Activated CD4-positive, alpha-beta T cell treated with anti-CD3 and anti-CD28 coated beads, Interleukin-2, amount 50 U/mL, for 24 hours (primary cell): ENCODE measurements at regions not wholly inside any gene's neighbourhood (a gene's known extent, or its start where the extent isn't known, plus 50 kb on each side); places are given as distances from the start of the nearest gene placed in this dataset.
"Not testable (repeated sequence)": the region's sequence is repeated elsewhere in the genome, so short reads cannot be mapped to it uniquely, and the experiment has no call there.

Experiments
- DNase-seq, 2 donors: peaks; one replicate each; pipeline ENCODE4 v3.0.0-alpha.2; 2020; ENCODE audit warnings: low read depth in 1 of 2, low spot score in 1 of 2

DNA sequence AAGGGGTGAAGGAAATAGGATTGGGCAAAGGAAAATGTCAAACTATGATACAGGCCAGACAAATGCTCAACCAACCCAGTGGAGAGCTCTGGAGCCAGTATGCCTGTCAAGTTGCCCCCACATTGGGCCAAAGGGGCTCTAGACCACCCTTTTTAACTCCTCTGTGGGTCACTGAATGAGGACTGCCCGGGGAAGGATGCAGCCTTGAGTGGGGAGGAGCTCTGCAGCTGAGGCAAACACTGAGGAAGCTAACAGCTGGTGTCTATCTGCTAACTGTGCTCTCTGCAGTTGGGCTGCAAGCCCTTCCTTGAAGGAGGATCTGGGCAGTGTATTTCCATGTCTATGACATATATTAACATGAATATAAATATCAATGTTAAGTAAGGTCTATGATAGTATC, 98.4 kb upstream of the PRSS16 start:
- no peak for DNase-seq

DNA sequence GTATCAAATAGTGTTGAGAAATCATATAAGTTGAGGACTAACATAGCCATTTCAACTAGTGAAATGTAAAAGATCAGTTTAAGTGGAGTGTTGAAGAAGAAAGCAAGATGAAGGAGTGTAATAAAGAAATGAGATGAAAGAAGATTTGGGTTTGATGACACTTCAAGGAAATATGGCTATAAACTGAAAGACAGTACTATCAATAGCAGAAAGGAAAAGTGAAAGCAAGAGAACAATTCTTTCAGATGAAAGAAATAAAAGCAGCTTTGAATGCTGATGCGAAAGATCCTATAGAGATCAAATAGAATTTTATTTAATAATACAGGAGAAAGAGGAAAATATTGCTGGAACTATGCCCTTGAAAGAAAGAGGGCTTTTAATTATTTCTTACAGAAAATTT, 92.8 kb upstream of the PRSS16 start:
- no peak for DNase-seq

DNA sequence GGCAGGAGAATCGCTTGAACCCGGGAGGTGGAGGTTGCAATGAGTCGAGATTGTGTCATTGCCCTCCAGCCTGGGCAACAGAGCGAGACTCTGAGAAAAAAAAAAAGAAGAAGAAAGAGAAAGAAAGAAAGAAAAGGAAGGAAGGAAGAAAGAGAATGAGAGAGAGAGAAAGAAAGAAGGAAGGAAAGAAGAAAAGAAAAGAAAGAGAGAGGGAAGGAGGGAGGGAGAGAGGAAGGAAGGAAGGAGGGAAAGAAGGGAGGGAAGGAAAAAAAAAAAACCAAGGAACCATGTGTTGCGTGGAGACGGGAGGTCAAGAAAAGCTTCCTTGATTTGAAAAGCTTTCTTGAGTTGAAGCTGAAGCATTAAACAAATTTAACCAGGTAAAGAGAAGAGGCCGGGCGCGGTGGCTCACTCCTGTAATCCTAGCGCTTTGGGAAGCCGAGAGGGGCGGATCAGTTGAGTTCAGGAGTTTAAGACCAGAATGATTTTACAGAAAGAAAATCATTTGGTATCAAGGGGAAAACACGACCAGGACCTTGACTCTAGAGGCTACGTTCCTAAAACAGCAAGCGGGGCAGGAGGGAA, 90.5 kb upstream of the PRSS16 start:
- DNase-seq, result no peak

GRCh38 chr6:27157459-27158315, 89.8 kb upstream of the PRSS16 start:
- peak; percentile 59 to 81 for DNase-seq

DNA sequence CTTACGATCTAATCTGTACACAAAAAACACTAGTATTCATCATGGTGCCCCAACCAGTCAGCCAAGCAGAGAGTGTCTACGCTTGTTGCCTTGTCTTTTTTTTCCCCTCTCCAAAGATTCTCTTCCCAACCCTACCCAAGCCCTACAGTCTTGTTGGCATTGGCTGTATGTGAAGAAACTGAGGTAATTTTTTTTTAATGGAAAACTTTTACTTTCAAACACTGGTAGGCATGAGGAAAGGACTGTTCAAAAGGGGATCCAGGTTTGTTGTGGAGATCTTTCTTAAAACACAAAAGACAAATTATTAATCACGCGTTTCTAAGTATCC, 89.2 kb upstream of the PRSS16 start:
- DNase-seq, result no peak

- no peak for DNase-seq
Observed at GRCh38 chr6:27159725-27160124, 87.8 kb upstream of the PRSS16 start.

DNA sequence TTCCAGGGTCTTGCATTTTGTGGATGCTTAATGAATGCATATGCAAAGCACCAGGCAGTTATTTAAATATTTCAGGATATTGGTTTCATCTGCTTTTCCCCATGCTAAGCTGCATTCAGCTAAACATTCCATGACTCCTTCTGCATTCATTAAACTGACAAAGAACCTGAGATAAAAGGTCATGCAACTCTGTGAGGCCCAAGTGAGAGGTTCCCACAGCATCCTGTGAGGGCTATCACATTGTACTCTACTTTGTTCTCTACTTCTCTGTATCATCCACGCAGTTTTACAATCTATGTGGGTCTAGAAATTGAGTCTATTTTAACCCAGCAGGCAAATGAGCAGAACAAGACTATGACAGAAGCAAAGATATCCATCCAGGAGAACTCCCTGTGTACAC, 86.4 kb upstream of the PRSS16 start:
- DNase-seq, result no peak

- DNase-seq, result no peak
Observed at GRCh38 chr6:27161603-27161945, 85.9 kb upstream of the PRSS16 start.

DNA sequence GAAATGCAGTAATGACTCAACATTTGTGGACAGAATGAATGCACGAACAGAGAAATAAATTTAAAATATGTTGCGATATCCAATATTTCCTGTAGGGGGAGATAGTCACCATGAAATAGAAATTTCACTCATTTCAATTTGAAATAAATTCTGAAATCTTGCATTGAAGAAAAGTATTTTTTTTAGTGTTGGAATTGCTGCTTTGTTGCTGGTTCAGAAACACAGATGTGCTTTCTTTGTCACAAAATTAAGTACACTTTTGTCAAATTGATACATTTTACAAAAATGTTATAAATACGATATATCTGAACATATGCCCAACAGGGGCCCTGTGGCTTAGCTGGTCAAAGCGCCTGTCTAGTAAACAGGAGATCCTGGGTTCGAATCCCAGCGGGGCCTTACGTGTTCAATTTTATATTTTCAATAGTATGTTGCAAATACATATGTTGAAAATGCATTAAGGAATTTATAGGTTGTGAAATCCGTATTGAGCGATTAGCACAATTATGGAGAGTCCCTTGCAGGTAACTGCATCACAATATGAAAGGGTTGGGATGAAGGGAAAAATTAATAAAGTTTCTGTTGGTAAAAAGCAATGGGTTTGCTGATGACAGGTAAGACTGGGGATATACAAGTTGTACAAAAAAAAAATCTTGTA, 85.4 kb upstream of the PRSS16 start:
- DNase-seq, result no peak

- no peak for DNase-seq
Observed at GRCh38 chr6:27163834-27164233, 83.7 kb upstream of the PRSS16 start.

DNA sequence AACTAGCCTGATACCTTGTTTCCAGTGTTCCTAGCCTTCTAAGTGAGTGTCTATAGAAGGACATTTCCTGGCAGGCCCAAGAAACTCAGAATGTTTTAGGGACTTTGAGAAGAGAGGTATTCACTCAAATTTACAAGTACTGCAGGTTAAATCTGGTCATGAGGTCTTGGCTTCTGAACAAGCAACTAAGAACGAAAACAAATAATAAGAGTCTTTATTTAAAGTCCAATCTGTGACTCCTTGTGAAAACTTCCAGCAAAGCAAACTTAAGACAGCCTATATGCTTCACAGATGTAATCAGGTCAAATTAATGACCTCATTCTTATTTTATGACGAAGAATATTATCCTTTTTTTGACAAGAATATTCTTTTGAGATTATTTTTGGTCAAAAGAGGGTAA, 79.4 kb upstream of the PRSS16 start:
- DNase-seq, result no peak

DNA sequence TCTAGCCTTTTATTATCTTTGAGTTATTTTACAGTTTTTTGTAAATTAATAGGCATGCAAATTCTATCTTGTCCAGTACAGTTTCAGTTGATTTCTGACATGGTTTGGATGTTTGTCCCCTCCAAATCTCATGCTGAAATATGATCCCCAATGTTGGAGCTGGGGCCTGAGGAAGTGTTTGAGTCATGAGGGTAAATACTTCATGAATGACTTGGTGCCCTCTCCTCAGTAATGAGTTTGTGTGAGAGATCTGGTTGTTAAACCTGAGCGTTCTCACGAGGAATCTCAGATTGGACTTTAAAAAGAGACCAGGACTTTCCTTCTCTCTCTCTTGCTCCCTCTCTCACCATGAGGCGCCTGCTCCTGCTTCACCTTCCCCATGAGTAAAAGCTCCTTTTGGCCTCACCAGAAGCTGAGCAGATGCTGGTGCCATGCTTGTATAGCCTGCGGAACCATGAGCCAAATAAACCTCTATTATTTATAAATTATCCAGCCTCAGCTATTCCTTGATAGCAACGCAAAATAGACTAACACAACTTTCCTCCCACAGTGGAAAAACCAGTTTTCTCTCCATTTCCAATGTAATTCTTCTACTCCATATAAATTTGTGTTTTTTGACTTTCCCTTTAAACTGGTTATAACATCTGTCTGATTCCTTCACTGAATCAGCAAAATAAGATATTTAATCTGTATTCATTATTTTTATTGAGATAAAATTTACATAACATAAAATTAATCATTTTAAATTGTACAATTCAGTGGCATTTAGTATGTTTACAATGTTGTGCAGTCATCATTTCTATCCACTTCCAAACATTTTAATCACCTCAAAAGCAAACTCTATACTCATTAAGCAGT, 78.7 kb upstream of the PRSS16 start:
- no peak for DNase-seq

GRCh38 chr6:27172524-27173231, 74.8 kb upstream of the PRSS16 start:
- DNase-seq, result not testable (repeated sequence)

- DNase-seq, result not testable (repeated sequence)
Observed at GRCh38 chr6:27173232-27173601, 74.3 kb upstream of the PRSS16 start.

GRCh38 chr6:27174958-27175357, 72.5 kb upstream of the PRSS16 start:
- no peak for DNase-seq

DNA sequence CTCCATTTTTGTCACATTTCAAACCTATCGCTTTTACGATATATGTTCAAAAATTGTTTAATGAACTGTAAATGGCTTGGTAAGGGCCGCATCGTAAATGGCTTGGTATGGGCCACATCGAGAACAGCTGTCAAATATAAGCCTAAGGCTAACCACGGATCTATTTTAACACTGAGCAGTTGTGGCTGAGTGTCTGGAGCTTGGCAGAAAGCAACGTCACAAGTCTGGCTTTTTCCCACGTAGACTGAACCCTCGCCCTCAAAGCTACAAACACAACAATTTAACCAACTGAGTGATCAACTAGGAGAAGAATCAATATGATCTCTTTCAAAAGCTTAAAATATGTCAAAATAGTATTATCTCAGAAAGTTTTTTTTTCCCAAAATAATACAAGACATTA, 71.4 kb upstream of the PRSS16 start:
- no peak for DNase-seq

DNA sequence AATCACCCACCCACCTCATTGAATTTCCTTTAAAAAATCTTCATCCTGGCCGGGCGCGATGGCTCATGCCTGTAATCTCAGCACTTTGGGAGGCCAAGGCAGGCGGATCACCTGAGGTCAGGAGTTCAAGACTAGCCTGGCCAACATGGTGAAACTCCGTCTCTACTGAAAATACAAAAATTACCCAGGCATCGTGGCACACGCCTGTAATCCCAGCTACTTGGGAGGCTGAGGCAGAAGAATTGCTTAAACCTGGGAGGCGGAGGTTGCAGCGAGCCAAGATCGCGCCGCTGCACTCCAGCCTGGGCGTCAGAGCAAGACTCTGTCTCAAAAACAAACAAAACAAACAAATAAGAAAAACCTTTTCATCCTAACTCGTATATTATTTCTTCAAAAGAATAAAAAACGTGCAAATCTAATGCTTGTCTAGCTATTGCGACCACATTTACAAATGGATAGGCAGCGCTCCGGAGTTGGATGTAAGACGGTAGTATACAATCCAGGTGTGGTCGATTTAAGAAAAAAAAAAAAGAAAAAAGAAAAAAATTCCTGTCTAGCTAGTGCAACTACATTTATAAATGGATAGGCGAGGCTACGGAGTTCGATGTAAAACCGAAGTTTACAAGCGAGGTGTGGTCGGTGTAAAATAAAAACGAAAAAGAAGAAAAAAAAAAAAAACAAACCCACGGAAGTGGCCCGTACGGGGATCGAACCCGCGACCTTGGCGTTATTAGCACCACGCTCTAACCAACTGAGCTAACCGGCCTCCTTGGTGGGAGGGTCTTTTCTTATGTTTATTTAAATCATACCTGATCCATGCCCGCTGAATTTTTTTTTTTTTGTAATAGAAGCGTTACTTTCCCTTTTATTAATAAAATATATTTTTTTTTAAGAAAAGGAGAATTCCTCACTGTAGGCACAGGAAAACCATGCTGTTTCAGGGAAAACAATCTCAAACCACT, 70.7 kb upstream of the PRSS16 start:
- DNase-seq, result peak; percentile 52 to 57

- peak; percentile 56 to 66 for DNase-seq
Observed at GRCh38 chr6:27177485-27178406, 69.8 kb upstream of the PRSS16 start.

DNA sequence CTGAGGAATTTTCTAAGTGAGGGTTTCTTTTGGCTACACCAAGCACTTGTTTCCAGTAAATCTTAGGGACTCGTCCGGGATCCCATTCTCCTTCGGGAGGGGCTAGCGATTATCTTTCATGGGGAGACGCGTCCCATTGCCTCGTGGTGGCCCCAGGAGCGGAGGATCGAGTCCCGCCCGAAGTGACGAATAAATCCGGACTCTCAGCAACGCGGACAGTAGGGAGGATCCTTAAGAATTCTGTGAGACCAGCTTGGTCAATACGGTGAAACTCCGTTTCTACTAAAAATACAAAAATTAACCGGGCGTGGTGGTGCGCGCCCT, 69.1 kb upstream of the PRSS16 start:
- no peak for DNase-seq
